Limb (tissue), 2 donors: ENCODE measurements at regions not wholly inside any gene's neighbourhood (a gene's known extent, or its start where the extent isn't known, plus 50 kb on each side); places are given as distances from the start of the nearest gene placed in this dataset.
"Not testable (repeated sequence)": the region's sequence is repeated elsewhere in the genome, so short reads cannot be mapped to it uniquely, and the experiment has no call there.

ENCODE experiments used
- DNase-seq, 2 donors: peaks; one replicate each; pipeline ENCODE4 v3.0.0-alpha.2; 2016; ENCODE audit errors: extremely low spot score in 2 of 2

DNA sequence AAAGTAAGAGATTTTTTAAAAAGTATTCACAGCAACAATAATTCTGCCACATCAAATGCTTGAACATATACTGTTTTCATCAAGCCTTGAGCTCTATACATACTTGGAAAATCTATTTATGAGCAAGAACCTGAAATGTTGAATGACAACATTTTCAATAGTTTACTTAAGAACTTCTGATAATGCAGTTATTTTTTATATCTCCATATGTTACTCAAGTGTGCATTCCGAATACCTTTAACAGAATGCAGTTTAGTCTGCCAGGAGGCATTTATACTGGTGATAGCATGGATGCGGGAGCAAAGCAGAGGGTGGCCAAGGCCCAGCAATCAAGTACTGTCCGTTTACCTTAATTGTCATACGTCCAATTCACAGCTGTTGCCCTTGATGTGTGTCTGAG, 589.5 kb downstream of the KCTD12 start:
- DNase-seq = no peak

DNA sequence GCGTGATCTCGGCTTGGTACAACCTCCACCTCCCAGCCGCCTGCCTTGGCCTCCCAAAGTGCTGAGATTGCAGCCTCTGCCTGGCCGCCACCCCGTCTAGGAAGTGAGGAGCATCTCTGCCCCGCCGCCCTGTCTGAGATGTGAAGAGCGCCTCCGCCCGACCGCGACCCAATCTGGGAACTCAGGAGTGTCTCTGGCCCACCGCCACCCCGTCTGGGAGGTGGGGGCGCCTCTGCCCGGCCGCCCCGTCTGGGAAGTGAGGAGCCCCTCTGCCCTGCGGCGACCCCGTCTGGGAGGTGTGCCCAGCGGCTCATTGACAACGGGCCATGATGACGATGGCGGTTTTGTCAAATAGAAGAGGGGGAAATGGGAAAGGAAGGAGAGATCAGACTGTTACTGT, 591.2 kb downstream of the KCTD12 start:
- not testable (repeated sequence) for DNase-seq

DNA sequence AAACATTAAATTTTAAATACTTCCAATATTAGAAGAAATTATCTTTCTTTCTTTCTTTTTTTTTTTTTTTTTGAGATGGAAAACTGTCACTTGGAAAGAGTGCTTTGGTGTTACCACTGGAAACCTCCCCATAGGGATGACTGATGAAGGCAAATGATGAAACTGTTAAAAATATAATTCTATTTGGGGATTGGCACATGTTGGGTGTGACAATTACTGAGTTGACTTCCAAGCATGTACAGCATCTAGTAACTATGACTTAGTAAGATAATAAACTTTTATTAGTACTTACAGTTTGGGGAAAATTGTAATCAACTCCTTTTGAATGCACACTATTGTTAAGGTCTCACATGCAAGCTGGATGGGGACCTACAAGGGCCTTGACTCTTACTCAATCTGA, 592.5 kb downstream of the KCTD12 start:
- DNase-seq = no peak

DNA sequence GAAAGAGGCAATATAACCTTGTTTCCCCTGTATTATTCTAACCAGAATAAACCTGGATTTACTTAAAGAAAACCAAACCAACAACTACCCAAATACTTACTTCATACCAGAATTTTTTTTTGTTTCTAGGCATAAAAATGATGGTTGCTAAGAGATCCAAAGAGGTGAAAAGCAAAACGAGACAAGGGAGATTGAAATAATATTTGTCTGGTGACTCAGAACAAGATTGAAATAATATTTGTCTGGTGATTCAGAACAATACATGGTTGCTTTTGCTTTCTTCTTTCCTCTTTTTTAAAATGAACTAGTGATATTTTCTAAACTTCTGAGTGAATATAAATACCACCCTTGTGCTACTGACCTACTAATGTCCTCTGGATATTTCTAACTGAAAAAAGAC, 592.9 kb downstream of the KCTD12 start:
- no peak for DNase-seq

DNA sequence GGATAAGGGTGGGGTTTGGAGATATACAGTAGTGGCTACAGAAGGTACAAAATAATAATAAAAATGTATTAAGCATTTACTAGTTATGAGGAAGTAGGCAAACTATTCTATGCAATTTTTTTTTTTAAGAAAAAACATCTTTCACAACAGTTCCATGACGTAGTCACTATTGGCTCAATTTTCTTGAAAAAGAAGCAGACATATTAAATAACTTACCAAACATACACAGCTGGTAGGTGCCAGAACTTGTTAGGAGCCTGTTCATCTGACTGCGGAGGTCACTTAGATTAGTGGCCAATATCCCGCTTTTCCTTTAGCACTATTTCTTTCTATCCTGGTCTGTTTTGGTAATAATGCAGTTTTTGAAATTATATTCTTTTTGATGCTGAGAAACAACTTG, 593.5 kb downstream of the KCTD12 start:
- no peak for DNase-seq

DNA sequence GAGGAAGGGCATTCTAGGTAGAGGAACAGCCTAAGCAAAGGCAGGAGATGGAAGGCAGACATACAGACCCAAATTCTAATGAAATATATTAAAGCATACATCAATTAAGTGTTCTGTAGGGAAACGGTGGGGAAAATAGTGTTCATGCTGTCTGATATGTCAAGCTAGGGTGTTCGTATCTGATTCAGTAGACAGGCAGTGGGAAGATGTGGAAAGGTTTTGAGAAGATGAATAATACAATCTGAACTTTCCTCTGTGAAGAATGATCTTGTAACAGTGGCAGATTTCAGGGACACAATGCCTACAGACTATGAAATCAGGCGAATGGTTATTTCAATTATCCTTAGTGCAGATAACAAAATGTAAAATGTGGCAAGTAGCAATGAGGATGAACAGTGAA, 594.2 kb downstream of the KCTD12 start:
- DNase-seq = no peak

DNA sequence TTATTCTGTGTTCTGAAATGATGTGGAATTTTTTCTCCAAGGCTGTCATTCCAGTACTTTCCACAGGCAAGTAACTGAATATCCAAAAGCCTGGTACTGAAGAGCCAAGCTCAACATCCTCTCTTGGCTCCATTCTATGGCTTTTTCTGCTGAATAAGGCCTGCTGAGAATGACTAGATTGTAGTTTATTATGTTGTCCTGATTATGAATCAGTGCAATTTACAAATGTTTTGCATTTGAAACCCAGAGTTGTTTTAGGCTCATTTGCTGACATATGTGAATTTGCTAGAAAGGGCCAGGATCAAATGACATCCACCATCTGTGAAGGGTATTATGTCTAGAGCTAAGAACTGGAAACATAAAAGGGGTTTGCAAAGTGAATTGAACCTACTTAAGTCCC, 596.6 kb downstream of the KCTD12 start:
- no peak for DNase-seq

DNA sequence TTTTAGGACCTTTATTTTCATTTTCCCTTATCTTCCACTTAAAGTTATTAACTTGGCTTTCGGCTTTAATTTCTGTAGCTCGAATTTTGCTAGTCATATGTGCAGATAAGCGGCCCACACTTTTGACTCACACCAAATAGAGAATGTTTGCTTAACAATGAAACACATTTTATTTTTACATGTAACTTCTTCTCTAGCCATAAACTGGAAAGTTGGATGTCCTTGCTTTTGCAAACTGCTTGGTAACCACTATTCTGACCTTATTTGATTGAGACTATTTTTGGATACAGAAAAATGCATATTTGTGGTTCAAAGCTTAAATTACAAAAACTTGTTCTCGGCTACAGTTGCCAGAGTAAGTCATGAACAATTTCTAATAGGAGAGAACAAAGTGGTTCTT, 600.0 kb downstream of the KCTD12 start:
- no peak for DNase-seq

DNA sequence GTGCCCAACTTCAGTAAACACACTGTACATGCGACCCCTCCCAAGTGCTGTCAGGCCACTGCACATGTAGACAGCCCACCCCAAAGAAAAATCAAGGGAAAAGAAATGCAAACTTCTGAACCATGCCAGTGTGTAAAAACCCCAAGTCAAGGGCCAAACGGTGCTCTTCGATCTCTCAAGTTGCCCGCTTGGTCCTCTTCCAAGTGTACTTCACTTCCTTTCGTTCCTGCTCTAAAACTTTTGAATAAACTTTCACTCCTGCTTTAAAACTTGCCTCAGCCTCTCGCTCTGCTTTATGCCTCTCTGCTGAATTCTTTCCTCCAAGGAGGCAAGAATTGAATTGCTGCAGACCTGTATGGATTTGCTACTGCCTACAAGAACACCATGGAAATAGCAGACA, 600.7 kb downstream of the KCTD12 start:
- DNase-seq = no peak

DNA sequence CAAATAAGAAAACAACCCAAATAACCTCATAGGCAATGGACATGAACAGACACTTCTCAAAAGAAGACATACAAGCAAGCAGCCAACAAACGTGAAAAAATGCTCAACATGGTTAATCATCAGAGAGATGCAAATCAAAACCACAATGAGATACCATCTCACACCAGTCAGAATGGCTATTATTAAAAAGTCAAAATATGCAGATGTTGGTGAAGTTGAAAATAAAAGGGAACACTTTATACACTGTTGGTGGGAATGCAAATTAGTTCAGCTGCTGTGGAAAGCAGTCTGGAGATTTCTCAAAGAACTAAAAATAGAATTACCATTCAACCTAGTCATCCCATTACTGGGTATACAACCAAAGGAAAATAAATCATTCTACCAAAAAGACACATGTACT, 606.4 kb downstream of the KCTD12 start:
- not testable (repeated sequence) for DNase-seq

DNA sequence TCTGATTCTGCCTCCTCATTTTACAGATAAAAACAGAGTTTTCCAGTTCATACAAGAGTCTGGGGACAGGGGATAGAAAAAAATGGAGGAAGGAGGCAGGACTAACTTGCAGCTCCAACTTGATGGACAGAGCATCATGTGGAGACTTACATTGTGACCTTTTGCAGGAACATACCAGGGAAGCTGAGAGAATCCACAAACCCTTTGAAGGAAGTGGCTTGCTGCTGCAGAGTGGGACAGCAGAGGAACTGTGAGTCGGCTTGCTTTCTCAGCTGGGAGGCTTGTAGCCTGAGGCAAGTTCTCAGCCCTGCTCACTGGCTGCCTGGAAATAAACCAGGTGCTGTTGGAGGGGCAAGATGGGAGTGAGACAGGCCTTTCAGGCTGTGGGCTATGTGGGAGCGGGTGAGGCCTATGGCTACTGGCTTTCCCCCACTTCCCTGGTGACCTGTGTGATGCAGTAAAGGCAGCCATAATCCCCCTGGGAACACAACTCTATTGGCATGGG, 614.4 kb downstream of the KCTD12 start:
- DNase-seq = no peak

DNA sequence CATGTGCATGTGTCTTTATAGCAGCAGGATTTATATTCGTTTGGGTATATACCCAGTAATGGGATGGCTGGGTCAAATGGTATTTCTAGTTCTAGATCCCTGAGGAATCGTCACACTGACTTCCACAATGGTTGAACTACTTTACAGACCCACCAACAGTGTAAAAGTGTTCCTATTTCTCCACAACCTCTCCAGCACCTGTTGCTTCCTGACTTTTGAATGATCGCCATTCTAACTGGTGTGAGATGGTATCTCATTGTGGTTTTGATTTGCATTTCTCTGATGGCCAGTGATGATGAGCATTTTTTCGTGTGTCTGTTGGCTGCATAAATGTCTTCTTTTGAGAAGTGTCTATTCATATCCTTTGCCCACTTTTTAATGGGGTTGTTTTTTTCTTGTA, 617.9 kb downstream of the KCTD12 start:
- not testable (repeated sequence) for DNase-seq

DNA sequence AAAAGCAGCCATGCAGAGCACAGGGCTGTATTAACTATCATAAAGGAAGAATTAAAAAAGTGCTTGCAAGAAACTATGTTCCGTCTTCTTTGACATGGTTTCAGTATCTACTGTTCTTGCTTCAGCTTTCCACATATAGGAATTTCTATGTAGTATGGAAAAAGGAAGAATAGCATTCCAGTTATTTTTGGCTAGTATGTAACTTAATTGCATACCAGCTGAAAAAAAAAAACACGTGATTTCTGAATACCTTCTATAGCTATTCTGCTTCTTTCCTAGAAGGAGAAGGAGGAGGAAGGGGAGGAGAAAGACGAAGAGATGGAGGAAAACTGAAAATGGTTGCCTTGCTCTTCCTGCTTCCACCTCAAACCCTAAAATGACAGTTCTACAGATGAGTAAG, 619.0 kb downstream of the KCTD12 start:
- DNase-seq = peak in 1 of 2 donors; percentile 15

DNA sequence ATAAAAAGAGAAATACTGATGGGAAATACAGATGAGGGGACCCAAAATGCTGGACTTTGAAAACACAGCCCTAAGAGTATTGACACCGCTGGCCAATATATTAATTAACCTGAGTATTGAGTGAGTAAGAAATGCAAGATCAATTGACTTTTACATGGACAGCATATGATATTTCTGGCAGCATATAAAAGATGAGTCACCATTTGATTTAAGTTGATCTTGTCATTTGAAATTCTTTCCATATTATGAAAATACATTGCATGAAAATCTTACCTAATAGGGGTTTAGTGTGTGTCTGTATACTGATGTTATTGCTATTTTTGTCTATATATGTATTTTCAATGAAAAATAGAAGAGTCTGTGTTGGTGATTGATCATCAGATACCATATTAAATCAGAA, 619.6 kb downstream of the KCTD12 start:
- no peak for DNase-seq

DNA sequence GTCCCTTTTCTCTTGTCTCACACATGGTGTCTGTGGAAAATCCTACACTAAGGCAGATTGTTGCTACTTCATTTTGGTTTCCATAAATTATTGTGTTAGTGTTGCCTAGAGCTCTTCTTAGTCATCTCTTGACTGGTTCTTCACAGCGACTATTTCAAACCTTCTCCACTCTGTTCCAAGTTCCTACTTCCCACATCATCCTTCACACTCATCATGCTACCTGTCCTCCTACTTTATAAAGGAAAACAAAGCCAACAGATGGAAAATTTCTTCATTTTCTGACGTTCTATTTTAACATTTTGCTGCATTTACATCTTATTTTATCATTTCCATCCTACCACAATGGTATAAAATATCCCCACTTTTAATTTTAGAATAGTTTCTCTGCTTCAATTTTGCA, 614.1 kb downstream of the LMO7 start:
- DNase-seq = no peak

DNA sequence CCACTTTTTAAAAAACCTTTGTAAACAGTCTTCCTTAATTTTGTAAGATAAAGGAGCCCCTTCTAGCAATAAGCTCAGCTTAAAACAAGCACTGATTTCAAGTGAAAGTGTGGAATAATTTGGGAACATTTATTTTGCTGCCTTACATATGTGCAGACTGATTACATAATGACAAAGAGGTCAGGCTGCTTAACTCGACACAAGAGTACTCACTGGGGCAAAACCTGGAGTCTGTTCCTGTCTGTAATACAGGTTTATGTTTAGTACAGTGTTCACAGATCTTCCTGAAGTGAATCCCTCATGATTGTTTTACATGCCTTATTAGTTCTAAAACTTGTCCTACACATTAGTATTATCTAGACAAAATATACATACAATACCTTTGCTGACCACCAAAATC, 609.8 kb downstream of the LMO7 start:
- DNase-seq = no peak

DNA sequence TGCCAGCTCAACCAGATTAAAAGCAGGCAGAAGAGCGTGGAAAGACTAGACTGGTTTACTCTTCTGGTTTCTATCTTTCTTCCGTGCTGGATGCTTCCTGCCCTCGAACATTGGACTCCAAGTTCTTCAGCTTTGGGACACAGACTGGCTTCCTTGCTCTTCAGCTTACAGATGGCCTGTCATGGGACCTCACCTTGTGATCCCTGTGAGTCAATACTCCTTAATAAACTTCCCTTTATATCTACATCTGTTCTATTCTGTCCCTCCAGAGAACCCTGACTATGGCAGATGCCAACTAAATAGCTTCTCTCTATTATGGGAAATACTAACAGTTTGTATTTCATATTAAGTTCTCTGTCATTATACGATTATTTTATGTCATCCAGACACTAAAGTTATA, 609.1 kb downstream of the LMO7 start:
- DNase-seq = no peak

DNA sequence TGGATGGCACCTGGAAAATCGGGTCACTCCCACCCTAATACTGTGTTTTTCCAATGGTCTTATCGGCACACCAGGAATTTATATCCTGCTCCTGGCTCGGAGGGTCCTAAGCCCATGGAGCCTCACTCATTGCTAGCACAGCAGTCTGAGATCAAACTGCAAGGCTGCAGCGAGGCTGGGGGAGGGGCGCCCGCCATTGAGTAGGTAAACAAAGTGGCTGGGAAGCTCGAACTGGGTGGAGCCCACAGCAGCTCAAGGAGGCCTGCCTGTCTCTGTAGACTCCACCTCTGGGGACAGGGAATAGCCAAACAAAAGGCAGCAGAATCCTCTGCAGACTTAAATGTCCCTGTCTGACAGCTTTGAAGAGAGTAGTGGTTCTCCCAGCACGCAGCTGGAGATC, 607.0 kb downstream of the LMO7 start:
- not testable (repeated sequence) for DNase-seq

DNA sequence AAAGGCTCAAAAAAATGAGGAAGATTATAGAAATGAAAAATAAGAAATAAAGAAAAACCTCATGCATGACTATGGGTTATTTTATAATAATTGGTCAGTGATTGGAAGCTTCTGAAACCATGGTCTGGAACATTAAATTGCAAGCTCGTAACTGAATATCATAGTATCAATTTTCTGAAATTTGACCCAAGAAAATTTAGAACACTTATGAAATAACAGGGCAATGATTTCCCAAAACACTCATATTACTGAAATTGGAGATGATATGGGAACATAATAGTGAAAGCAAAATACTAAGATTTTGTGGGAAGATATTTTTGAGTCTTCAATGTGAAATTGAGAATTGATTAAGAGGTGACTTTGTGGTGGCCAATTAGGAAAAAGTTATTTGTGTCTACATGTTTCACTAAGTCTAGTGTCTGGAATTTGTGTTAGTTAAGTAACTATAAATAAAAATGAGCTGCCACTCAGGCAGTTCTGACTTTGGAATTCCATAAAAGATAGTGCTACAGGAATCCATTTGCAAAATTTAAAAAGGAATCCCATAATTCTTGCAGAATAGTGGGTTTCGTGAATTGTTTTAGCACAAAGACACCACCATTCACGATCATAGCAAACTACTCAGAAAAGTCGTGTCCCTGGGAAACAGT, 603.0 kb downstream of the LMO7 start:
- DNase-seq = no peak

DNA sequence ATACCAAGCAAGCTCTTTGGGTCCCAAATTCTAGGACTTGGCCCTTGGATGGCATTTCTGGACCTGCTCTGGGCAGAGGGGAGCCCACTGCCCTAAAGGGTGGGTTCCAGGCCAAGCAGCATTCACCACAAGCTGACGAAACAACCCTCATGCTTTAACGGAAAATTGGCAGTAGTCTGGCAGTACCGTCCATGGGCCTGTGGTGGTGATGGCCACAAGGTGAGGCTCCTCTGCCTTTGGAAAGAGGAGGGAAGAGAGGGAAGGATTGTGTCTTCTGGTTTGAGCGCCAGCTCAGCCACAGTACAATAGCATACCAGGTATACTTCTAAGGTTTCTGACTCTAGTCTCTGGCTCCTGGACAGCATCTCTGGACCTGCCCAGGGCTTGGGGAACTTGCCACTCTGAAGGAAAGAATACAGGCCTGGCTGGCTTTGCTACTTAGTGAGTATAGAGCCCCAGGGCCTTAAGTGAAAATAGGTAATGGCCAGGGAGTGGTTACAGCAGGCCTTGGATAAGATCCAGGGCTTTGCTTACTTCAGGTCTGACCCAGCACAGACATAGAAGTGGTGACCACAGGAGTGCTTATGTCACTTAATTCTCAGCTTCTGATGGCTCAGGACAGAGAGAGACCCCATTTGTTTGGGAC, 595.5 kb downstream of the LMO7 start:
- no peak for DNase-seq

DNA sequence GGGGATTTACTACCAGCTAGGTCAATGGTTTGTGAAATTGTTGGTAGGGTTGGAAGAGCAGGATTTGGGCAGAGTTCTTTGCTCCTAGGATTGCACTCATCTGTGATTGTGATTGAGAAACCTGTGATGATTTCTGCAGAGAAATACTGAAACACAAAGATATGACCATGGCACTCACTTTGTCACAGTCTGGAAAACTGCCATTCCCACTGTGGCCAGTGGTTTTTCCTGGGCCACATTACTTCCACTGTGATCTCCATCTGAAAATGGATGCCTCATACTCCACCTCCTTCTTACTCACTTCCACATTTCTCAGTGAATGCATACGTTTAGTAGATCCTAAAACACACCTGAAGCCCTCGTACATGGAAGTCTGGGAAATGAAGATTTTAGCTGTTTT, 593.2 kb downstream of the LMO7 start:
- DNase-seq = no peak

DNA sequence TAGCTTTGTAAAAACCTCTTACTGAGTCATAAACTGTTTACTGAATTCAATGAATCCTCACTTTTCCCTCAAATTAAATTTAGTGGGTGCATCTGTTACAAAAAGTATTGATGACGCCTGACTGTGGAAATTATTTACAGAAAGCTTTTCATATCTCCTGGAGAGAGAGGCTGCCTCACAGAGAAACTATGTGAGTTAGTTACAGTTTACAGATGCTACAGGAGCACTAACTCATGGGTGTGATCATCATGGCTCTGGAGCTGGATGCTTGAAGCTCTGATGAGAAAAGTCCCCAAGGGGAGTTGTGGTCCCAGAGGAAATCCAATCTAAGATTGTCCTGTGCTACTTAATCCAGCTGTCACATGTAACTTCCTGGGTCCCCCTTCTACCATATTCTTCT, 590.8 kb downstream of the LMO7 start:
- DNase-seq = no peak

DNA sequence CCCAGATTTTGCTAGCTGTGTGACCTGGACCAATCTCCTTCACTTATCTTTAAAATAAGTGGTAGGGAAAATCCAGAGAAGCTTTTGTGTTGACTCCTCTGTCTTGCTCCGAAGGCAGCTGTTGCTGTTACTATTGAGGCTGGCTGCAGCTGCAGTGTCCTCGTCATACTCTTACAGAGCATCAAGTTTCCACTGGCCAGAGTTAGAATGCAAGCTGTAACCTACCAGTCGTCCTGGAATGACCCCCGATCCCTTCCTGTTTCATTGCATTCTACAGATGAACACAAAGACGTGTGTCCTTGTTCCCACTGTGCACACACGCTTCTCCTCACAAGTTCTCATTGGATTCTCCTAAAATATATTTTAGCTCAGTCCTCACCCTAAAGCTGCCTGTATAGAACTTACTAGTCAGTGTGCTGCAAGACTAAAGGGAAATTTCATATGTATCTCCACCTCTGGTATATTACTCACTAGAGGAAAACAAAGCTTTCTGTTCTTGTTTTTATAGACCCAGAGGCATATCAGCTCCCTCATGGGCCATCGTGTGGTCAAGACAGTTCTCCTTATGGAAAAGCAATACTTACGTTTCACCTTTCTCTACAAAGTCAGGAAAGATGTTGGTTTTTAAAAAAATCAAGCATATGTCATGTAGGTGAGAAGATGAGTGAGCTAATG, 589.8 kb downstream of the LMO7 start:
- DNase-seq = peak; percentile 42 to 82
